Hepatocyte (in vitro differentiated cells): ENCODE measurements at regions not wholly inside any gene's neighbourhood (a gene's known extent, or its start where the extent isn't known, plus 50 kb on each side); places are given as distances from the start of the nearest gene placed in this dataset.

Experiments
- DNase-seq: peaks from one replicate; pipeline ENCODE4 v3.0.0-alpha.2; 2016; ENCODE audit warnings: low spot score
- H2AFZ ChIP-seq: fragments of 200-600 bp; sonication (generic); 2 replicates; pipeline ENCODE4 v1.6.0; 2016; ENCODE audit warnings: antibody characterized with exemption, mild to moderate bottlenecking
- H3K27ac ChIP-seq: fragments of 200-600 bp; sonication (generic); 2 replicates; pipeline ENCODE4 v1.5.1; 2016; ENCODE audit warnings: mild to moderate bottlenecking
- H3K27me3 ChIP-seq: fragments of 200-600 bp; sonication (generic); 2 replicates; pipeline ENCODE4 v1.6.1; 2016
- H3K36me3 ChIP-seq: fragments of 200-600 bp; sonication (generic); replicated peaks from 2 replicates; pipeline ENCODE4 v1.5.1; 2016; ENCODE audit warnings: low read depth; ENCODE audit not compliant: insufficient read depth
- H3K4me1 ChIP-seq: fragments of 200-600 bp; sonication (generic); 2 replicates; pipeline ENCODE4 v1.5.1; 2016; ENCODE audit warnings: mild to moderate bottlenecking, moderate library complexity; ENCODE audit not compliant: insufficient read depth
- H3K4me2 ChIP-seq: fragments of 200-600 bp; sonication (generic); 2 replicates; pipeline ENCODE4 v1.6.0; 2016
- H3K4me3 ChIP-seq: fragments of 200-600 bp; sonication (generic); 2 replicates; pipeline ENCODE4 v1.5.1; 2016; ENCODE audit warnings: mild to moderate bottlenecking
- H3K79me2 ChIP-seq: fragments of 200-600 bp; sonication (generic); 2 replicates; pipeline ENCODE4 v1.6.0; 2017; ENCODE audit warnings: mild to moderate bottlenecking
- H3K9me2 ChIP-seq: fragments of 200-600 bp; sonication (generic); replicated peaks from 2 replicates; pipeline ENCODE4 v1.6.0; 2017; ENCODE audit warnings: mild to moderate bottlenecking; ENCODE audit not compliant: insufficient read depth
- H3K9me3 ChIP-seq: fragments of 200-600 bp; sonication (generic); 2 replicates; pipeline ENCODE4 v1.5.1; 2016; ENCODE audit warnings: low read depth, mild to moderate bottlenecking
- H4K20me1 ChIP-seq: fragments of 200-600 bp; sonication (generic); 2 replicates; pipeline ENCODE4 v1.6.0; 2016; ENCODE audit warnings: mild to moderate bottlenecking; ENCODE audit not compliant: insufficient read depth, poor library complexity, severe bottlenecking
- EZH2 ChIP-seq: fragments of 200-600 bp; sonication (generic); IDR thresholded peaks from 2 replicates; pipeline ENCODE4 v1.6.1; 2016; ENCODE audit warnings: antibody characterized with exemption, mild to moderate bottlenecking, borderline replicate concordance
- EZH2phosphoT487 ChIP-seq: fragments of 200-600 bp; sonication (generic); IDR thresholded peaks from one replicate; pipeline ENCODE4 v1.6.1; 2018; ENCODE audit warnings: antibody characterized with exemption, mild to moderate bottlenecking, low read depth, moderate library complexity; ENCODE audit not compliant: unreplicated experiment, severe bottlenecking
- WGBS: methylation state at CpG from one replicate; pipeline ENCODE4 v1.1.6; 2016; ENCODE audit warnings: low lambda C conversion rate; ENCODE audit errors: missing lambda C conversion rate; 5-methylcytosine and 5-hydroxymethylcytosine counted together
- TF ChIP-seq, protein P1 (sequence below): fragments of 200-600 bp; sonication (generic); IDR thresholded peaks from 2 replicates; pipeline ENCODE4 v1.5.1; 2016; ENCODE audit warnings: antibody characterized with exemption, mild to moderate bottlenecking; ENCODE audit not compliant: poor library complexity

DNA sequence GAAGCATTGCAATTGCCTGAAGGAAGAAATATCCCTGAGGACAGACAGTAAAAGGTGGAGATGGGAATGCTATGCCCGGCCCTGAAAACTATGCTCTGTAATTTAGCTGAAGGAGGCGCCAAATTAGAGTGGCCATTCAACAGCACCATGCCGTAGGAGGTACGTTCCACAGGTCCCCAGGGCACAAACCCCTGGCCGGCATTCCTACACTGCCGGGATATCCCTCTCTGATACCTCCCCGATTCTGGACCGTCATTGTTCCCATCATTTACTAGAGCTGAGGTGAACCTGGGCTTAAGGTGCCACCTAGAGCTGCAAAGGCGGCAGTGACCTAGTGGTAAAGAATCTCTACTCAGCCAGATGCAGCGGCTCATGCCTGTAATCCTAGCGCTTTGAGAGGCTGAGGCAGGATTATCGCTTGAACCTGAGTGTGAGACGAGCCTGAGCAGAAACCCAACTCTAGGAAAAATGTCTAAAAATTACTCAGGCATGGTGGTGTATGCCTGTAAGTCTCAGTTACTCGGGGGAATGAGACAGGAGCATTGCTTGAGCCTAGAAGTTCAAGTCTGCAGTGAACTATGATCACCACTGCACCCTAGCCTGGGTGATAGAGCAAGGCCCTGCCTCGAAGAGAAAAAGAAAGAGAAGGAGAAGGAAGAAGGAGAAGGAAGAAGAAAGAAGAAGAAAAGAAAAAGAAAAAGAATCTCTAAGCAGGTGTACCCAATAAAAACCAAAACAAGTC, 53.0 kb upstream of the TNKS2 start:
- Histone ChIP-seq H3K9me2 (no peaks in the 10 kb centered on the region), H3K4me2 (peak overlapping the region; percentile 71), H3K4me1 (no peaks in the 10 kb centered on the region), H3K27ac (no peak overlapping the region), H3K4me3 (no peak overlapping the region), H2AFZ (peak overlapping the region; percentile 70), H3K27me3 (no peaks in the 10 kb centered on the region), H3K36me3 (no peaks in the 10 kb centered on the region), H3K79me2 (no peaks in the 10 kb centered on the region), H3K9me3 (no peaks in the 10 kb centered on the region), H4K20me1 (no peaks in the 10 kb centered on the region)
- WGBS: 22% methylated on average over 15 of the region's 15 CpGs
- DNase-seq: peak; percentile 62
- TF ChIP-seq, protein P1, sequence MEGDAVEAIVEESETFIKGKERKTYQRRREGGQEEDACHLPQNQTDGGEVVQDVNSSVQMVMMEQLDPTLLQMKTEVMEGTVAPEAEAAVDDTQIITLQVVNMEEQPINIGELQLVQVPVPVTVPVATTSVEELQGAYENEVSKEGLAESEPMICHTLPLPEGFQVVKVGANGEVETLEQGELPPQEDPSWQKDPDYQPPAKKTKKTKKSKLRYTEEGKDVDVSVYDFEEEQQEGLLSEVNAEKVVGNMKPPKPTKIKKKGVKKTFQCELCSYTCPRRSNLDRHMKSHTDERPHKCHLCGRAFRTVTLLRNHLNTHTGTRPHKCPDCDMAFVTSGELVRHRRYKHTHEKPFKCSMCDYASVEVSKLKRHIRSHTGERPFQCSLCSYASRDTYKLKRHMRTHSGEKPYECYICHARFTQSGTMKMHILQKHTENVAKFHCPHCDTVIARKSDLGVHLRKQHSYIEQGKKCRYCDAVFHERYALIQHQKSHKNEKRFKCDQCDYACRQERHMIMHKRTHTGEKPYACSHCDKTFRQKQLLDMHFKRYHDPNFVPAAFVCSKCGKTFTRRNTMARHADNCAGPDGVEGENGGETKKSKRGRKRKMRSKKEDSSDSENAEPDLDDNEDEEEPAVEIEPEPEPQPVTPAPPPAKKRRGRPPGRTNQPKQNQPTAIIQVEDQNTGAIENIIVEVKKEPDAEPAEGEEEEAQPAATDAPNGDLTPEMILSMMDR: peak; percentile 52
- TF ChIP-seq EZH2phosphoT487: no peak

DNA sequence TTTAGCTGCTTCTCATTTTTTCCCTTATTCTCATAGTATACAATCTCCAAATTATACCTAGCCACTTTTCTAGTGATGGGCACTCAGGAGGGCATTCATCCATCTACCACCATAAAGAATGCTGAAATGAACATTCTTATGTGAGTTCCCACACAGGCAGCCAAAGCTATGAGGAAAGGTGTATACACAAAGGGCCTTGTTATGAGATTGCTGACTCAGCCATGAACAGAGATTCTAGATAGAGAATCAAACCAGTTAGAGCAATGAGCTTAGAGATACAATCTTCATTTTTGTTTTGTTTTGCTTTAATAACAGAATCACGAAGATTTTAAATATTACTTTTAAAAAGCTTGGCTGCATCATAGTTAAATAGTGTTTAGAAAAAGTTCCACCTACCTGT, 54.8 kb upstream of the TNKS2 start:
- Histone ChIP-seq H3K4me2 (no peak overlapping the region), H3K4me1 (no peaks in the 10 kb centered on the region), H3K9me2 (no peaks in the 10 kb centered on the region), H3K27ac (no peak overlapping the region), H3K9me3 (no peaks in the 10 kb centered on the region), H2AFZ (no peak overlapping the region), H3K27me3 (no peaks in the 10 kb centered on the region), H4K20me1 (no peaks in the 10 kb centered on the region), H3K4me3 (no peak overlapping the region), H3K79me2 (no peaks in the 10 kb centered on the region), H3K36me3 (no peaks in the 10 kb centered on the region)
- TF ChIP-seq EZH2phosphoT487 (no peak), EZH2 (no peak)
- TF ChIP-seq, protein P1: no peak
- 92% methylated on average over 1 of the region's 1 CpG for WGBS
- no peak for DNase-seq

DNA sequence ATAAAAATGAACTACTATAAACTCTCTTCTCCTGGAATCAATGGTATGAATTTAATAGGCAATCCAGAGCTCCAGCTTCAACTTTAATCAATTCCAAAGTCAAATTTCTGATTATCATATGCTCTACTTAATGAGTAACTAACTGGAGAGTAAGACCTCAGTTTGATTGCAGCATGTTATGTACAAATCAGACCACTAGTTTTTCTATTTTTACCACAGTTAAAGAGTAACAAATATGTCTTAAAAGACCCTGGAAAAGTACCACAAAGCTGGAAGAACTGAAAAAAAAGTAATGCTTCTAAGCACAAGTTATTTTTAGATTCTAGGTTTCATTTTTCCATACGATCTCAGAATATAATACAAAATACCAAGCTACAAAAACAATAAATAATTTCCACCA, 56.0 kb upstream of the TNKS2 start:
- 41% methylated on average over 1 of the region's 1 CpG for WGBS
- peak overlapping the region; percentile 23 for H3K4me2 ChIP-seq
- peaks cover 10% of the 10 kb centered on the region for H3K27me3 ChIP-seq
- no peak for DNase-seq
- H4K20me1 ChIP-seq: no peaks in the 10 kb centered on the region
- TF ChIP-seq, protein P1: no peak
- TF ChIP-seq EZH2: no peak
- no peak for TF ChIP-seq EZH2phosphoT487
- peak overlapping the region; percentile 15 for H3K27ac ChIP-seq
- H3K4me3 ChIP-seq: no peak overlapping the region
- no peak overlapping the region for H2AFZ ChIP-seq
- H3K9me3 ChIP-seq: no peaks in the 10 kb centered on the region
- no peaks in the 10 kb centered on the region for H3K79me2 ChIP-seq
- no peaks in the 10 kb centered on the region for H3K4me1 ChIP-seq
- H3K9me2 ChIP-seq: no peaks in the 10 kb centered on the region
- H3K36me3 ChIP-seq: no peaks in the 10 kb centered on the region
